Fibroblast of mammary gland (primary cell): ENCODE measurements at regions not wholly inside any gene's neighbourhood (a gene's known extent, or its start where the extent isn't known, plus 50 kb on each side); places are given as distances from the start of the nearest gene placed in this dataset.

Experiments
- DNase-seq: peaks from one replicate; pipeline ENCODE4 v3.0.0-alpha.2; 2010; ENCODE audit warnings: low read depth
- H3K4me3 ChIP-seq: 2 replicates; pipeline ENCODE4 v1.5.1; 2011; ENCODE audit warnings: low read depth, mild to moderate bottlenecking, low read length, moderate library complexity; ENCODE audit not compliant: control insufficient read depth
- TF ChIP-seq, protein P1 (sequence below): conservative IDR thresholded peaks from 2 replicates; pipeline ENCODE4 v1.5.1; 2011; ENCODE audit warnings: low read depth, low read length, inconsistent platforms; ENCODE audit not compliant: control insufficient read depth, insufficient read depth

- TF ChIP-seq, protein P1, sequence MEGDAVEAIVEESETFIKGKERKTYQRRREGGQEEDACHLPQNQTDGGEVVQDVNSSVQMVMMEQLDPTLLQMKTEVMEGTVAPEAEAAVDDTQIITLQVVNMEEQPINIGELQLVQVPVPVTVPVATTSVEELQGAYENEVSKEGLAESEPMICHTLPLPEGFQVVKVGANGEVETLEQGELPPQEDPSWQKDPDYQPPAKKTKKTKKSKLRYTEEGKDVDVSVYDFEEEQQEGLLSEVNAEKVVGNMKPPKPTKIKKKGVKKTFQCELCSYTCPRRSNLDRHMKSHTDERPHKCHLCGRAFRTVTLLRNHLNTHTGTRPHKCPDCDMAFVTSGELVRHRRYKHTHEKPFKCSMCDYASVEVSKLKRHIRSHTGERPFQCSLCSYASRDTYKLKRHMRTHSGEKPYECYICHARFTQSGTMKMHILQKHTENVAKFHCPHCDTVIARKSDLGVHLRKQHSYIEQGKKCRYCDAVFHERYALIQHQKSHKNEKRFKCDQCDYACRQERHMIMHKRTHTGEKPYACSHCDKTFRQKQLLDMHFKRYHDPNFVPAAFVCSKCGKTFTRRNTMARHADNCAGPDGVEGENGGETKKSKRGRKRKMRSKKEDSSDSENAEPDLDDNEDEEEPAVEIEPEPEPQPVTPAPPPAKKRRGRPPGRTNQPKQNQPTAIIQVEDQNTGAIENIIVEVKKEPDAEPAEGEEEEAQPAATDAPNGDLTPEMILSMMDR: no peak
- no peak for DNase-seq
- H3K4me3 ChIP-seq: no peak overlapping the region
Observed at GRCh38 chr7:125568799-125569198, 639.2 kb upstream of the POT1 start.

- TF ChIP-seq, protein P1: no peak
- DNase-seq: no peak
- H3K4me3 ChIP-seq: no peak overlapping the region
Observed at GRCh38 chr7:125567686-125568085, 638.1 kb upstream of the POT1 start.

DNA sequence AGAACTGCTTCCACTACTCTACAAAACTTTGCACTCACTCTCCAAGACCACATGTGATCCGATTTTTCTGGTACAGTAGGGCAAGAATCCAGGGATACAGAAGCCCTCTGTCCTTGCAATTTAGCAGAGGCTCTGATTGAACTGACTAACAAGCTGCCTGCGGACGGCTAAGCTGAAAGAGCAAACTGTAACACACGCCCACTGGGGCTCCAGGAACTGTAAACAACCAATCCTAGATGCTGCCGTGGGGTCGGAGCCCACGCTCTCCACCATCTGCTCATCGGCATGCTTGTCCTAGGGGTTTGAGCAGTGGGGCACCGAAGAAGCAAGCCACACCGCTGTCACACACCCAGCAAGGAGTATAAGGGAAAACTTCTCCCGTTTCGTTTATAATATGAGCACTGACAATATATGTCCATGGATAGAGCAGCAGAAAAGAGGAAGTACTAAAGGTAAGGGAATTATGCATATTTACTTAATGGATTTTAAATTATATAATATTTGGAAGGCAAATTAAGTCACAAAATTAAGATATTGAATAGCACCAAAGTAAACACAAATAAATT, 634.4 kb upstream of the POT1 start:
- no peak for DNase-seq
- no peak overlapping the region for H3K4me3 ChIP-seq
- TF ChIP-seq, protein P1: no peak

- no peak for DNase-seq
- TF ChIP-seq, protein P1: no peak
- H3K4me3 ChIP-seq: no peak overlapping the region
Observed at GRCh38 chr7:125563557-125563956, 633.9 kb upstream of the POT1 start.

DNA sequence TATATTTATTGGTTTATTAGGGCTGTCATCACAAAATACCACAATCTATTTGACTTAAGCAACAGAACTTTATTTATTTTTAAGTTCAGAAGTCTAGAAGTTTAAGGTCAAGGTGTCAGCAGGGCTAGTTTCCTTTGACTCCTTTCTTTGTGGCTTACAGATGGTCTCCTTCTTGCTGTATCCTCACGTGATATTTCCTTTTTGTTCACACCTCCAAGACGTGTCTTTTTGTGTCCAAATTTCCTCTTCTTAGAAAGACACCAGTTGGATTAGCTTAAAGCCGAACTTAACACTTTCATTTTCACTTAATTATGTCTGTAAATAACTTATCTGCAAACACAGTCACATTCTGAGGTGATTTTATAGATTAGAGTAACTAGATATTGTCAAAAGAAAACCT, 631.4 kb upstream of the POT1 start:
- H3K4me3 ChIP-seq: no peak overlapping the region
- TF ChIP-seq, protein P1: no peak
- DNase-seq: no peak

- TF ChIP-seq, protein P1: no peak
- no peak for DNase-seq
- H3K4me3 ChIP-seq: no peak overlapping the region
Observed at GRCh38 chr7:125559921-125560320, 630.3 kb upstream of the POT1 start.

- TF ChIP-seq, protein P1: no peak
- no peak for DNase-seq
- no peak overlapping the region for H3K4me3 ChIP-seq
Observed at GRCh38 chr7:125555916-125556315, 626.3 kb upstream of the POT1 start.
